Stimulated activated CD8-positive, alpha-beta memory T cell treated with anti-CD3 and anti-CD28 coated beads, Interleukin-15, amount 100 ng/mL, for 48 hours (primary cell): ENCODE measurements at regions not wholly inside any gene's neighbourhood (a gene's known extent, or its start where the extent isn't known, plus 50 kb on each side); places are given as distances from the start of the nearest gene placed in this dataset.

Experiments
- DNase-seq, 2 donors: peaks; one replicate each; pipeline ENCODE4 v3.0.0-alpha.2; 2020; ENCODE audit warnings: low read depth in 2 of 2

GRCh38 chr9:99533421-99533820, 288.3 kb upstream of the NR4A3 start:
- DNase-seq: no peak

GRCh38 chr9:99537996-99538395, 283.7 kb upstream of the NR4A3 start:
- no peak for DNase-seq

GRCh38 chr9:99544526-99544925, 277.2 kb upstream of the NR4A3 start:
- no peak for DNase-seq

- DNase-seq: no peak
Measured at GRCh38 chr9:99549441-99549840, 272.2 kb upstream of the NR4A3 start.

GRCh38 chr9:99555792-99556191, 265.9 kb upstream of the NR4A3 start:
- no peak for DNase-seq

- DNase-seq: no peak
Measured at GRCh38 chr9:99556998-99557397, 264.7 kb upstream of the NR4A3 start.

- no peak for DNase-seq
Measured at GRCh38 chr9:99557816-99558215, 263.9 kb upstream of the NR4A3 start.

- DNase-seq: no peak
Measured at GRCh38 chr9:99559776-99560175, 261.9 kb upstream of the NR4A3 start.

- DNase-seq: no peak
Measured at GRCh38 chr9:99560561-99560960, 261.1 kb upstream of the NR4A3 start.

- no peak for DNase-seq
Measured at GRCh38 chr9:99561509-99561917, 260.2 kb upstream of the NR4A3 start.

- no peak for DNase-seq
Measured at GRCh38 chr9:99561961-99562565, 259.6 kb upstream of the NR4A3 start.

- no peak for DNase-seq
Measured at GRCh38 chr9:99563364-99563763, 258.3 kb upstream of the NR4A3 start.

GRCh38 chr9:99565203-99565602, 256.5 kb upstream of the NR4A3 start:
- DNase-seq: no peak

GRCh38 chr9:99567436-99567835, 254.2 kb upstream of the NR4A3 start:
- DNase-seq: no peak

- DNase-seq: no peak
Measured at GRCh38 chr9:99569840-99570239, 251.8 kb upstream of the NR4A3 start.

GRCh38 chr9:99572567-99572966, 249.1 kb upstream of the NR4A3 start:
- DNase-seq: no peak

GRCh38 chr9:99573085-99573484, 248.6 kb upstream of the NR4A3 start:
- DNase-seq: no peak

GRCh38 chr9:99573886-99574285, 247.8 kb upstream of the NR4A3 start:
- no peak for DNase-seq

- DNase-seq: no peak
Measured at GRCh38 chr9:99576002-99576401, 245.7 kb upstream of the NR4A3 start.

- DNase-seq: no peak
Measured at GRCh38 chr9:99576876-99577275, 244.8 kb upstream of the NR4A3 start.

GRCh38 chr9:99577351-99577750, 244.3 kb upstream of the NR4A3 start:
- no peak for DNase-seq

GRCh38 chr9:99578666-99579065, 243.0 kb upstream of the NR4A3 start:
- DNase-seq: no peak

GRCh38 chr9:99579964-99580363, 241.7 kb upstream of the NR4A3 start:
- DNase-seq: no peak

- no peak for DNase-seq
Measured at GRCh38 chr9:99582814-99583213, 238.9 kb upstream of the NR4A3 start.
